ENCODE measurements at regions not wholly inside any gene's neighbourhood (a gene's known extent, or its start where the extent isn't known, plus 50 kb on each side); places are given as distances from the start of the nearest gene placed in this dataset.

DNA sequence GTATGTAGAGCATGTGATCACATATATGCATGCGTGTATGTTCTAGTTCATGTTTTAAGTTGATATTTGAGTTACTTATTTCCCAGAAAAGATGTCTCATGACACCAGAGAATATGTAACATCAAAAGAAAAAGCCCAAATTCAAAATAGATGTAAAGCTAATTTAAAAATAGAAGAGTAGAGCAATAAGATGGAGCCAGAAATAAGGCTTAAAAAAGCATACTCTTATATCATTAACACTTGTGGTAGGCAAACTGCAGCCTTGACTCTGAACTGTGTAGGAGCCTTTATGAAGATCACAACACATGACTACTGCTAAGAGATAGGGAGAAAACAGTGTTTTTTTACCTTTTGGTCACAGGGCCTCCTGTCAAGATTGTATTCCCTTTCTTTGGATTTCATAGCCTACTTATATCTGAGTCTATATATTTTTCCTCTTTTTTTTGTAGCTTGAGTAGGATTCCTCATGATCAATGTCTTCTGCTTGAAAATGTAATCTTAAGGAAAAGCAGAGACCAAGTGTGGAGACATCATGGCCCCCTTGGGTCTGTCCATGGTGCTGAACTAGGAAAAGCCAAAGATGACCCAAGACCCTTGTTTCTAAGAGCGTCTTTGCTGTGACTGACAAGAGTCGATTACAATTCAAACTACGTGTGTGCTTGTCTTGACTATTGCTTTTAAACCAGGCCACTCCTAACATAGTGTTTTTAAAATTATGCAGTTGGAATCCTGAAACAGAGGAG, 390.4 kb downstream of the SHISA9 start:
- no peak for DNase-seq (ENCODE audit: low spot score)

DNA sequence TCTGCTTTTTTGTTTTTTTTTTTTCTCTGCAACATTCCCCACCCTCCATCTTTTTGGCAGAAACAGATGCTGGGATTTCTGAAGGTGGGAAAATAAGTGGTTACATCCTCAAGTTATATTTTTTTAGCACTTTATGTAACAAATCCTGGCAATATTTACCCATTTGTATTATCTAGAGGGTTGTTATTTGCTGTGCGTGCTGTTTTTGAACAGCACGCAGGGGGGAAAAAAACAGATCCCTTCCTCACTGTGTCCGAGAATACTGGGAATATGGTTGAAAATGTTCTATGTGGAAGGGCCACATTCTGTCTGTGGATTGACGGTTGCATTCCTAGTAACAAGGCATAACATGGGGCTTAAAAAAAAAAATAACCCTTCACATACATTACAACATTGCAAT, 394.8 kb downstream of the SHISA9 start:
- DNase-seq (ENCODE audit: low spot score) = no peak

DNA sequence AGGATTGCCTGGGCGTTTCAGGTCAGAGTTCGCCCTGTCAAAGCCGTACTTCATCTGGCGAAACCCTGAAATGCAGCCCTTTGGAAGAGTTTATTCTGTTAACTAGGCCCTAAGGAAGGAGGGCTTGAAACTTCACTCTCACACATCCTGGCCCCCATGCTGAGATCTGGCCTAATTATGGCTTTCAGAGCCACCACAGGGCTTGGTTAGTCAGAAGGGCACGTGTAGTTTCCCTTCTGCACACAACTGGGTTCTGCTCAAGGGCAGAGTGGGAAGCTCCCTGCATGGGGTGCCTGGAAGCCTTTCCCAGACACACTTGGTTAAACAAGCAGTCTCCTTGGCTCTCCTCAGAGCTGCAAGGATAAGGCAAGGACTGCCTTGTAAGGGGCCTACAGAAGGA, 397.3 kb downstream of the SHISA9 start:
- no peak for DNase-seq (ENCODE audit: low spot score)

DNA sequence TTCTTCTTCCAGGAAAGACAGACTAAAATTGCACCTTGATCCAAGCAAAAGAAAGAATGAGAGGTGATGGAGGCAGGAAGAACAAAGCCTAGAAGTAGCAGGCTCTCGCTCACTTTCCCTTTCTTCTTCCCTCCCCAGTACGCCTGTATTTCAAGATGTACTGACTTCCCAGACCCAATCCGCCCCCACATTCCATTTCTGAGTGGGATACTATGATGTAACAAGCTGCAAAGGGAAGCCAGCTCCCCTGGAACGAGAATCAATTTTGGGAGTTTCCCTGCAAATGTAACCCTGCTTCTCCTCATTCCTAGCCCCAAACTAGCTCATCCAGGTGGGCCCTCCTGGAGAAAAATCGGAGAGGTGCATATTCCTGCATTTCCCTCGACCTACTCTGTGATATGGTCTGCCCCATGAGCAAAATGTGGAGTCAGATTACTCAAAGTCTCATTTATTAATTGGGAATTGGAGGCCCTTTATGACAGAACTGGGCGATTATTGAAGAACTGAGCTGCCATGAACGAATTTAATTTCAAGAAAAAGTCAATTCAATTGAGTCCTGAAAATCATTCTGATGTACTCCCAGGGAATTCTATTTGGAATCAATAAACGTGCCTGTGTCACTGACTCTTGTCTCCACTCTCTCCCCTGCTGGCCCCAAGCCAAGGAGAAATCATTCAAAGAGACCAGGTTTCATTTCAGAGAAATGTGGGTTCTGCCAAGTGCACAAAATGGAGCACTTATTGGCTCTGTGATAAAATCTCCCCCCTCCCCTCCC, 398.9 kb downstream of the SHISA9 start:
- DNase-seq (ENCODE audit: low spot score) = no peak

DNA sequence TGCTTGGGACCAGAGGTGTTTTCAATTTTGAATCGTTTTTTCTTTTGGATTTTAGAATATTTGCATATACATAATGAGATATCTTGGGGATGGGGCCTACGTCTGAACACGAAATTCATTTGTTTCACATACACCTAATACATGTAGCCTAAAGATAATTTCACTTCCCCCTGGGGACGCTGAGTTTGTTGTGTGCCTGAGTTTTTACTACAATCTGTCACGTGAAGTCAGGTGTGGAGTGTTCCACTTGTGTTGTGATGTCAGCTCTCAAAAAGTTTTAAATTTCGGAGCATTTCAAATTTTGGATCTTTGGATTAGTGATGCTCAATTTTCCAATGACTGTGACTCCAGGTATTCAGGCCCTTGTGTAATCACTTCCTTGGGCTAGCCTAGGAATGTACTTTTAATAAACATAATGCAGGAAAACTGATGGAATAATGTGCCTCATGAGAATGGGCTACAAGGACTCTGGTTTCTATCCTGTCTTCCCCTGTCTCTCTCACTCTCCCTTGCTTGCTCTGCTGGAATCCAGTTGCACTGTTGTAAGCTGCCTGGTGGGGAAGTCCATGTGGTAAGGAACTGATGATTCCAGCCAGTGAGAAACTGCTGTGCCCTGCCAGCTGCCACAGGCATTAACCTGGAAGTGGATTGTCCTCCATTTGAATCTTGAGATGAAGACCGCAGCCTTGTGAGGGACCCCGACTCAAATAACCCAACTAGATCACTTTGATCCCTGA, 403.8 kb downstream of the SHISA9 start:
- DNase-seq (ENCODE audit: low spot score) = no peak

DNA sequence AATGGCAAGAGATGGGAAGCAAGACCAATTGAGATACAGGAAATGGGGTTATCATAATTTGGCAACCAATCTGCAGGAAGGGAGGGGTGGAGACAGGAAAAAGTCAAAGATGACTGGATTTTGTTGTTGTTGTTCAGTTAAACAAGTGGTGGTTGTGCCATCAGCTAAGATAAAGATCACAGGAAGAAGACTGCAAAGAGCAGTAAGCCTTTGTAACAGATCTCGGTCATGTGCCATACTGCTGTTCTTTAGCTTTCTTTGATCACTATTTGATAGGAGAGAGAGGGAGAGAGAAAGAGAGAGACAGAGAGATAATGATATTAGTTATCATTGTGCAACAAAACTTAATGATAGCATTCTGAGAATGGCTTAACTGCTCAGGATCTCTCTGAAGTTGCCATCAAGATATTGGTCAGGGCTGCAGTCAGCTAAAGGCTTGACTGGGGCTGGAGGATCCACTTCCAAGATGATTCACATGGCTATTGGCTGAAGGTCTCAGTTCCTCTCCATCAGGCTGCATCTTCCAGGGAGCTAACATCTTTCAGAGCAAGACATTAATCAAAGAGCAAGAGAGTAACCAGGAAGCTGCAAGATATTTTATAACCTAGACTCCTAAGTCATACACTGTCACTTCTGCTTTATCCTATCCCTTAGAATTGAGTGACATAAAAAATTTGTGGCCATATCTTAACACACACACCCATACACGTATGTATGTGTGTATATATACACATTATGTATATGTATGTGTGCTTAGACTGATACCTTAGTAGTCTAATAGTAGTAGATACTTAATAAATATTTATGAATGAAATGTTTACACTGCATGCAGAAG, 405.0 kb downstream of the SHISA9 start:
- DNase-seq (ENCODE audit: low spot score) = no peak

DNA sequence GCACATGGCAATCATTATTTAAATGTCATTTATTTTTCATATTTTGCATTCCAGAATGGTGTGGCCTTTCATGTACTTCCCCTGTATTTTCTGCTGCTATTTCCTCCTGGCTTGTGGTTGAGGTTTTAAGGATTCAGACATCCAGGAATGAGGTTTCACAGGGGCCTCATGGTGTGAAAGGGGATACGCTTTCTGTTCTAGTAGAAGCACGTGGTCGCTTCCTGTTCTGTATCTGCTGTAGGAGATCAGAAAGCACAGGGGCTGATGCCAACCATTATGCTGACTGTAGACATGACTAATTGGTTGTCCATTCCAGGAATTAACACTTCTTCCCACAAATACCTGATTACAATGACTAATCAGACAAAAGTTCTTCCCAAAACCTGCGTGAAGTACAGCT, 405.9 kb downstream of the SHISA9 start:
- no peak for DNase-seq (ENCODE audit: low spot score)

DNA sequence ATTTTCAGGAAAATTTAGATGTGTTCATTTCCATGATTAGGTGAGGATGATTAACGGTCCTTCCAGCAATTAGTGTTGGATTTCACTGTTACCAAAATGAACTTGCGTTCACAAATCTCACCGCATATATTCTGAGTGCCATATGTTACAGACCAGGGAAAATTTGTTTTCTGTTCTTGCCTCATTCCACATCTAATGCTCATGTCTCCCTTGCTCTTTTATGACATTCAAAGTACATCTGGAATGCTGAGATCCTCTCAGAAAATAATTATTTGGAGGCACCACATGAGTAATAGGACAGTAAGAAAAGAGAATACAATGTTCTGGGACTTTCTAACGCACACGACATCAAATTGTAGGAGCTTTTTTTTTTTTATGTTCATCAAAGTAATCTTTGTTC, 406.5 kb downstream of the SHISA9 start:
- DNase-seq (ENCODE audit: low spot score) = no peak

DNA sequence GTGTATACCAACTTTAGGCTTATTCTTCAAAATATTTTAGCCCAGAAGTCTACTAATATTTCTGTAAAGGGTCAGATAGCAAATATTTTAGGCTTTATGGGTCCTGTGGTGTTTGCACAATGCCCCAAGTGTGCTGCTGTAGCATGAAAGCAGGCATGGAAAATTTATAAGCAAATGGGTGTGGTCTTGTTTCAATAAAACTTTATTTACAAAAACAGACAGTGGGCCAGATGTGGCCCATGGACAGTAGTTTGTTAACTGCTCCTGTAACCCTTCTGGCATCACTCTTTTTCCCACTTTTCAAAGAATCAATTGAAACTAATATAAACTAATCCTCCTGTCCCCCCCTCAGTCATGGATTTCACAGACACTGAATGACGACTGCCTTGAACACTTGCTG, 410.7 kb downstream of the SHISA9 start:
- no peak for DNase-seq (ENCODE audit: low spot score)

DNA sequence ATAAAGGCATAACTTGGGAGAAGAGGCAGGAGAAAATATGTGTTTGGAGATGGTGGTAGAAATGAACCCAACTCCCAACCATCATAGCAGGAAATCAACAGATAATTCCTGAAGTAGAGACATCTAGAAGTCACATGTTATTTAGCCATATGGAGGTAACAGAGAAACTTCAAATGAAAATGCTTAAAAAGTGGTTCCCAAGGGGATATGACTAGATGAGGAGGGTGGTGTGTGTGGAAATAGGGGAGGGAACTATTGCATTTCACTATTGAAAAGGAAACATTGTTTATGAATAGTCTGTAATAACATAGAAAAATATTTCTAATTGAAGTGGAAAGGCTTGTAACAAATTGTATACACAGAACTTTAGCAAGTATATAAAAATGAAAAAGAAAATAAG, 412.0 kb downstream of the SHISA9 start:
- no peak for DNase-seq (ENCODE audit: low spot score)

DNA sequence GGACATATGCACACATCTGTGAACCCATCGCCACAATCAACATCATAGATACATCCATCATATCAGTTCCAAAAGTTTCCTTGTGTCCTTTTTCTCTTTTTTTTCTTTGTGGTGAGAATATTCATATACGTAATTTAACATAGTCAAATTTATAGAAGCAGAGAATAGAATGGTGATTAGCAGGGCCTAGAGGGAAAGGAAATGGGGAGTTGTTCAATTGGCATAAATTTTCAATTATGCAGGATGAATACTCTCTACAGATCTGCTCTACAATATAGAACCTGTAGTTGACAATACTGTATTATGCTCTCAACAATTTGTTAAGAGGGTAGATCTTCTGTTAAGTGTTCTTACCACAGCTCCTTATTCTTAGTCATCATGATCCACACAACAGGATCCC, 413.2 kb downstream of the SHISA9 start:
- DNase-seq (ENCODE audit: low spot score) = no peak

DNA sequence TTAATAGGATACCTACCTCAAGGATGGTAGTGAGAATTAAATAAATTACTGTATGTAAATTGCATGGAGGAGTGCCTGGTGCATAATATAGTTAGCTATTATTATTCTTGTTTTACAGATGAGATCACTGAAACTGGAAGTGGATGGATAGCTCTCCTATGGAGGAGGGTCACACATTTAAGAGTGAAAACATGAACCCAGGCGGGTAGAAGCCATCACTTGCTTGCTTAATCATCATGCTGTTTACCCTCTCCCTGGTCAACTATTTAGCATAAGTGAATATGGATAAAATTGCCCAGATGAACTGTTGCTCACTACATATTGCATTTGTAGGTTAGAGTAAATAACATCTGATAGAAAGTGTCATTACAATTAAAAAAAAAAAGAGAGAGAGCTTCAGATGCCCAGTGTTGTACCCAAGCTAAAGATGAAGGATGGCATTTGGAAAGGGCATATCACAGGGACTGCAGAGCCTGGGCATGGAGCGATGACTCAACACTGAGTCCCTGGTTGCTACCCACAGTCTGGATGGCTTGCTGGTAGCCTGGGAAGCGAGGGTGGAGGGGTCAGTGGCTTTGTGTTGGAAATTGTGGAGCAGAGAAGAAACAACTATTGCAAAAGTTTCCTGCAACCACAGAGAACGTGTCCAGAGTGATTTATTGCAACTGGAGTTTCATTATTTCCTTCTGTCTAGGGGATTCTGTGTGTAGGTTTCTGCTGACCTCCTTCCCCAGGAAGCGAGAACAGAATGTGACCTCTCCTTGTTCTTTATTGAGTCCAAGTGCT, 414.4 kb downstream of the SHISA9 start:
- DNase-seq (ENCODE audit: low spot score) = no peak

DNA sequence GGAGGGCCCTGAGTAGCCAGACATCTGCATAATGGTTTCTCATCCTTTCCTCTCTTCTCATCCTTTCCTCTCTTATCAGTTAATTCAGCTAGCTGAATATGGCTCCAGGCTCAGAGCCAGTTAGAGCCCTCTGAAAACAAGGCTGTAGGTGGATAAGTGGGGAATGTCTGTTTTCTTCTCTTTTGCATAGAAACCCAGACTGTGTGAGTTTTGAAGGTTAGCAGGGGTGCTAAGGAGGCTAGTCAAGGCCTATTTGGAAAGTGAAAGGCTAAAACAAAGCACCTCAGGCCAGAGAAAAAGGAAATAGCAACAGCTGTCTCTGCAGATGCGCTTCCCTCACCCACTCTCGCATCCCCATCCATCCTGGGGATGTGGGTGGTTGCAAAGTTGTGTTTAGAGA, 420.9 kb downstream of the SHISA9 start:
- no peak for DNase-seq (ENCODE audit: low spot score)

DNA sequence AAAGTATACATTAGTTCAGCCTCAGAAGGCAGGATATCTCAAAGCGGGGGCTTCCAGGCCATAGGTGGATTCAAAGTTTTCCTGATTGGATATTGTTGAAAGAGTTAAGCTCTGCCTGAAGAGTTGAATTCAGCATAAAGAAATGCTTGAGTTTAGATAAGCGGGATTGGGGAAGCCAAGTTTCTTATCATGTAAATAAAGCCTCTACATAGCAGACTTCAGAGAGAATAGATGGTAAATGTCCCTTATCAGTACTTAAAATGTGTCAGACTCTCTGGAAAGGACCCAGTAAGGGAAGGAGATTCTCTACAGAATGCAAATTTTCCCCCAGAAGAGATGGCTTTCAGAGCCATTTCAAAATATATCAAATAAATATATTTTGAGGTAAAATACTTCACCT, 423.5 kb downstream of the SHISA9 start:
- no peak for DNase-seq (ENCODE audit: low spot score)

DNA sequence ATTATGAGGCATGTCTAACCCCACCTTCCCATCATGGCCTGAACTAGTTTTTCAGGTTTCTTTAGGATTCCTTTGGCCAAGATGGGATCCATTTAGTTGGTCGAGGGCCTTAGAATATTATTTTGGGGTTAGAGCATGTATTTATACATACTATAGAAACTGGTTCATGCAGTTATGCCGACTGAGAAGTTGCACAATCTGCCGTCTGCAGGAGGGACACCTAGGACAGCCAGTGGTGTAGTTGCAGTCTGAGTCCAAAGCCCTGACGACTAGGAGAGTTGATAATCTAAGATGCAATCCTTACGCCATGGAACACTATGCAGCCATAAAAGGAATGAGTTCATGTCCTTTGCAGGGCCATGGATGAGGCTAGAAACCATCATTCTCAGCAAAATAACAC, 424.0 kb downstream of the SHISA9 start:
- no peak for DNase-seq (ENCODE audit: low spot score)

DNA sequence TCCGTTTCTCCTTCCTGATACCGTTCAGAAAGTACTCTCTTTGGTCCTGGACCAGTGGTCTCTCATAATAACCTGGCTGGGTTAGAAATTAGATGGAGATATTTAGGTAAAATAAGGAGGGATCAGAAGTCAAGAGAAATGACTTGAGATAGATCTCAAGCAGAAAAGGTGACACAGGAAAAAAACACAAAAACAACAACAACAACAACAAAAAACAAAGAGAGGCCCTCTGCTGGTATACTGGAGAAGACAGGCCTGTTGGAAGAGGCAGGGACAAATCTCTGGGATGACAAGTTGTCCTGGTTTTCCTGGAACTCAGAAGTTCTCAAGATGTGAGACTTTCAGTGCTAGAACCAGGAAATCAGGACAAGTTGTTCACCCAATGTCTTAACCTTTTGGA, 430.5 kb downstream of the SHISA9 start:
- DNase-seq (ENCODE audit: low spot score) = no peak

DNA sequence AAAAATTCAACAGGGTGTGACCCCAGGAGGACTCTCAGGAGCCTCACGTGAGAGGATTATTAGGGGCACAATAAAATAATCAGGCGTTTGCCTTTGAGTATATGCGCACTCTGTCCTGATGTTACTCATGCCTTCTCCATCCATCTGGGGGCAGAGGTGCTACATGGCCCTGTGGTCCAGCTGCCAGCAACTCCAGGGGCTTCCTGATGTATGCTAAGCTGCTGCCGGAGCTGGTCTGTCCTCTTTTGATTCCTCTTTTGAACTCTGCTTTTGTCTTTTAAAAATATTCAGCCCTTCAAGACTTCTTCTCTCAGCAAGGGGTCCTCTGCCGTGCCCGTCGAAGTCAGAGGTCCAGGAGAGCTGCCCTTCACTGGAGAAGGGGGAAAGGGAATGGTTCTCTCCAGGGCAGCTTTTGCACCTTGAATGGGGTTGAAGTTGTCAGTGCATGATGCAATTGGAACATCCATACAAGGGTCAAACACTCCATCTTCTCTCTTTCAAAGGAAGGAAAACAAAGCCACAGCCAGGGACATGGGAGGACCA, 431.4 kb downstream of the SHISA9 start:
- DNase-seq (ENCODE audit: low spot score) = no peak

DNA sequence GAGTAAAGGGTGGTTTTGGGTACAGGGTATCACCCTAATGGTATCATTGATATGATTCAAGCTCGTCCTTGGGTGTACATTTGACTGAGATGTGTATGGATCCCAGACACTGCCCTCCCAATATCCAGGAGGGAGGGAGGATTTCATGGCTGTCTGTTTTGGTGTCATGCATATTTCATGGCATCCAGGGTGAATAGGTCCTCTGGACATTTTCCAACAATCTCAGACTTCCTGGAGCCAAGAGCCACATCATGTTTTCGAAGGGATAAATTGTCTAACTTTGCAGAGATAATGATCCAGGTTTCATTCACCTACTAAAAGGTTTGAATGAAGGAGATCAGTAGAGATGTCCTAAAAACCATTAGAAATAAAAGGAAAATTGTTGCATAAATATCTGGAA, 431.9 kb downstream of the SHISA9 start:
- DNase-seq (ENCODE audit: low spot score) = no peak

DNA sequence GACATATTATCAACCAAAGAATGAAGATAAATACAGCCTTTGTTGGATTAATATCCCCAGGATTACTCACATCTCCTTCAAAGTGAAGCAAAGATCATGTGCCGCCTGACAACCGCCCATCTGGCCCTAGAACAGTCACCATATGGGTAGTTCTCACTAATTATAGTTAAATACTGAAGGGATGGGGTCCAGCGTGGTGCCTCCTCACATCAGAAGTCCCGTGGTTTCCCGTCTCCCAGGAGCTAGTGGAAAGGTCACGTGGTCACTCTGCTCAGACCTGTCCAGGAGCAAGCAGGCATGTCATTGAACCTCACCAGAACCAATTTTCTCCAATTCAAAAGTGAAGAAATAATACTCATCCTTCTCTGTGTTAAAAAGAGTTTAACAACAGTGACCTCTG, 434.5 kb downstream of the SHISA9 start:
- no peak for DNase-seq (ENCODE audit: low spot score)

DNA sequence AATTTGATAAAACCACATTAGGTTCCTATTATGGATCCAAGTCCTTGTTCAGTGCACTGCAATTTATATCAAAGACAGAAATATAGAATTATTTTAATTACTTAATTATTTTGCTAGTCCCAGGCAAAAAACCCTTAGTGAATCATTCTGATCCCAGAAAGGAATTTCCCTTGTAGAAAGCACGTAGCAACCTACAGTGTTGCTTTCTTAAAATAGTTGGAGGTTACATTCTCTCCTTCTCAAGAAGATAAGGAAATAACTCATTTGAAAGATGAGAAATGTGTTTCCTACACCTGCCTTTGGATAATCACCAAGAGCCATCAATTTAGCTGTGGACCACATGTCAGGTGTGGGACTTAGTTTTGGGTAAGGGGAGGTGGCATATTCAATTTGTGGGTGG, 434.9 kb downstream of the SHISA9 start:
- DNase-seq (ENCODE audit: low spot score) = no peak
